SIG-M5 (cell line): ENCODE measurements at regions not wholly inside any gene's neighbourhood (a gene's known extent, or its start where the extent isn't known, plus 50 kb on each side); places are given as distances from the start of the nearest gene placed in this dataset.

Experiments
- DNase-seq: peaks from one replicate; lab custom pipeline; 2025; lab: John Stamatoyannopoulos, UW

GRCh38 chr21:35367553-35367952 is 318.5 kb upstream of the RUNX1 start:
- no peak for DNase-seq

- no peak for DNase-seq
Measured at GRCh38 chr21:35366394-35367080, 317.4 kb upstream of the RUNX1 start.

DNA sequence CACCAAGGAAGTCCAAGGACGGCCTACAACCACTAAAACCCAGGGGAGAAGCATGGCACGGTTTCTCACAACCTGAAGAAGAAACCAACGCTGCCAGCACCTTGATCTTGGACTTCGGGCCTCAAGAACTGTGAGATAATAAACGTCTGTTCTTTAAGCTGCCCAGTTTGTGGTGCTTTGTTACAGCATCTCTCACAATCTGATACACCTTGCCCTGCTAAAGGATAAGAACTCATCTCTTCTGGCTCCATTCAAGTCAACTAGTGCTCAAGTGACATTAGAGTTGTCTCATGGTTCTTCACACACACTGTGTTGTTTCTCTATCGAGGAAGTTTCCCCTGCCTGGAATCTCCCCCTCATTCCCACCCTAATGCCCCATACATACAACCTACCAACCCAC is 314.4 kb upstream of the RUNX1 start:
- DNase-seq: no peak

DNA sequence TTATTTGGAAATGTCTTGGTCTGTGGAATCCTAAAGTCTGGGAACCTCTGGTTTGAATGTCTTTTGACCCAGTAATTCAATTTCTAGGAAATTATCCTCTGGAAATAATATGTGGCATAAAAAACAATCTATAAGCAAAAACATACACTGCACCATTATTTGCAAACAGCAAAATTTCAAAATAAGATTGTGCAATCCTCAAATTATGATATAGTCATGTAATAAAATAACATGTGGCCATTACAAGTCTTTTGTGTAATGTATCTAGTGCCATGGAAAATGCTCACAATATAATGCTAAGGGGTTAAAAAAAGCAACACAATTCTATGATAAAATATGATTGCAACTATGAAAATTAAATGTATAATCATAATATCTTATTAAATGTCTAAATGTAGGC is 312.9 kb upstream of the RUNX1 start:
- DNase-seq: no peak

- DNase-seq: no peak
Measured at GRCh38 chr21:35360870-35361570, 311.9 kb upstream of the RUNX1 start.

DNA sequence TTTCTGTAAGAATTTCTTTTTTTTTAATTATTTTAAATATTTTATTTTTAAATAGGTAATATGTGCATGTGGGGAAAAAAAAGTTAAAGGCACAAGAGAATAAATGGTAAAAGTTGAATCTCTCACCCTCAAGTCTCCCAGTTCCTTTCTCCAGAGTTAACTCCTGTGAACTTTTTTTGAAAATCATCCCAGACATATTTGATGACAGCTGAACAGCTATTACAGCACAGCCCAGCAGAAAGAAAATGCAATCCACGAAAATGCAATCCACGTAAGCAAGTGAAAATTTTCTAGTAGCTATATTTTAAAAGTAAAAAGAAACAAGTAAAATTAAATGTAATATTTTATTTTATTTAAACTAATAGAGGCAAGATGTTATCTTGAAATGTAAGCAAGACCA is 310.0 kb upstream of the RUNX1 start:
- no peak for DNase-seq

DNA sequence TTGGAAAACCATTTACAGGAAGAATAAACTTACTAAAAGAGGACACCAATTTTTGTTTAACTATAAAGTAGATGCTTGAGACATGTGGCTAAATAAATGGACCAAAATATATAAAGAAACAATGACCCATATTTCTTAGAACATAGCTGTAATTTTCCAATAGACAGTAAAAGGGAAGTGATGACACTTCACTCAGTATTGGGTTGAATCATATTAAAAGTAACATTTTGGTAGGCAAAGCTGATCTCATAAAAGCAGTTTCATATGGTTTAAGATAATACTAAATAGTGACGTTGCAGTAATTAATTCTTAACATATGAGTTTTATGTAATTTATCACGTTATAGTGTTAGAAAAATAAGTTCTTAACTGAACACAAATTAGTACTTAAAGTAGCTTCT is 308.9 kb upstream of the RUNX1 start:
- DNase-seq: no peak

- DNase-seq: no peak
Measured at GRCh38 chr21:35357041-35357780, 308.1 kb upstream of the RUNX1 start.

- DNase-seq: no peak
Measured at GRCh38 chr21:35354078-35354477, 305.0 kb upstream of the RUNX1 start.

GRCh38 chr21:35352793-35353192 is 303.7 kb upstream of the RUNX1 start:
- DNase-seq: no peak

DNA sequence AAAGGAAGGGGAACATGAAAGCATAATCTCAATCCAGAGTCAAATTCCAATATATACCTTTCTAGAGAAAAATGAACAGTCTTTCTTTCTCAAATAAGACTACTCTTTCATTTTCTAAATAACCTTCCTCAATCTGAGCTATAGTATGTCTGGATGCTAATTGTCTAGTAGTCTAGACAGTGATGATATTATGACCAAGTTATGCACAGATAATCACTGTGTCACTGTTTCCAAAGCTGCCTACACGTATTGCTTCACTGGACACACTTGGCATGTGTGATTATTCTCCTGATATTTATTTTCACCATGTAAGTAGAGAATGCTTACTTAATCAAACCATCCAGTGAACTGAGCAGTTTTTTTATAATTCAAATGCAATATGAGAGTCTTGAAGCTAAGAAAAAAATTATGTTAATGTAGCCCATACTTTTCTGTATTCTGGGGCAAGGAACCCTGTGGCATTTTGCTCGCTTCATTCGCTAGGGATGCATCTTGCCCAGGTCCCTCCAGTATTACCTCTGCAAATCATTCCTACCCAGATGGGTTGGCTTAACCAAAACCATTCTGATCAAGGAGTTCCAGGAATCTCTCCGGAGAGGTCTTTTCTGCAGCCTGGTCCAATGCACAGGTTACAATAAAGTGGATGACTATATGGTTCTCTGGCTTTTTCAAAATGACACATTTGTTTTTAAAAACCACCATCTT is 303.1 kb upstream of the RUNX1 start:
- DNase-seq: no peak

DNA sequence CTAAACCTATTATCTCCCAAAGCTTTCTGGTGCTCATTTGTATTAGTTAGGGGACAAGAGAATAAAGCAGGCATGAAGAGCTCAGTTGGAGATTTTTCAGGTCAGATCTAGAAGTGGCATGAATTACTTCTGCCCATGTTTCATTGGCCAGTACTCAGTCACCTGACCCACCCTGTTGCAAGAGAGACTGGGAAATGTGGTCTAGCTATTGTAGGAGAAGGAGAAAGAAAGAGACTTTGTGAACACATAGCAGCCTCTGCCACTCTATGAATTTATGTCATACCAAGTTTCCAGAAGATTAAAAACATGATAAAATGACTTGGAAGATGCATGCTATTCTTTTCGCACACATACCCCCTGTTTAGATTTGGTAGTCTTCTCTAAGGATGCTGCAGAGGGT is 302.3 kb upstream of the RUNX1 start:
- DNase-seq: no peak

- no peak for DNase-seq
Measured at GRCh38 chr21:35350965-35351364, 301.9 kb upstream of the RUNX1 start.

GRCh38 chr21:35349376-35350080 is 300.4 kb upstream of the RUNX1 start:
- no peak for DNase-seq

GRCh38 chr21:35348686-35349085 is 299.6 kb upstream of the RUNX1 start:
- no peak for DNase-seq

DNA sequence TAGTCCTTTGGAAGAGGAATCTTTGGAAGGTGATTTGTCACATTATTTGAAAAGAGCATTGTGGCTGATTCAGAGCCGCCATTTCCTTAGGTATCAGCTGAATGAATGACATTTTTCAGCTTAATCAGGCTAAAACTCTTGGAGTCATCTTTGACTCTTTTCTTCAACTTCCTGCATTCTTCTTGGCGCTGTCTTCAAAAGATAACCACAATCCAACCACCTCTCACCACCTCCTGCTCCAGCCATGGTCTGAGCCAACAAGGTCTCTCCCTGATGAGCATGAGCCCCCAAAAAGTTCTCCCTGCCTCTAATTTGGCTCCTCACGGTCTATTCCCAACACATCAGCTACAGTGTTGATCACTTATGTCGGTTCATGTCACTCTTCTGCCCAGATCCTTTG is 297.6 kb upstream of the RUNX1 start:
- no peak for DNase-seq

- DNase-seq: no peak
Measured at GRCh38 chr21:35345954-35346353, 296.9 kb upstream of the RUNX1 start.

- no peak for DNase-seq
Measured at GRCh38 chr21:35344582-35344981, 295.5 kb upstream of the RUNX1 start.

- DNase-seq: no peak
Measured at GRCh38 chr21:35343046-35343819, 294.1 kb upstream of the RUNX1 start.

DNA sequence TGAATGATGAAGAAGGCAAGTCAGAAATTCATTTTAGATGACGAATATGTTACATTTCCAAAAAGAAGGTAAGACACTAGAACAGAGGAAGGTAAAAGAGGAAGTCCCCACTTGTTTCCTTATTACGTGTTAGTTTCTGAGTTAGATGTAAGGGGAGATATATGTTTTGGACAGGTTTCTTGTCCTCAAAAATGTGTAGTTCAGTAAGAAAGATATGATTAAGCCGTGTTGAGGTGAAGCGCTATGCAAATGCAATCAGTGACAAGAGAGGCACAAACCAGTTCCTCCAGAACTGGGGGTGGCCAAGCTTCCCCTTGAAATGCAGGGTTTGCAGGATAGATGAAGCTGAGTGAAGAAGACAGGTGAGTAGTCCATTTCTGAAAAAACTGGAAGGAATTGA is 293.3 kb upstream of the RUNX1 start:
- peak; percentile 15 for DNase-seq

GRCh38 chr21:35340273-35340672 is 291.2 kb upstream of the RUNX1 start:
- DNase-seq: no peak
